GM12891 (cell line): ENCODE measurements at regions not wholly inside any gene's neighbourhood (a gene's known extent, or its start where the extent isn't known, plus 50 kb on each side); places are given as distances from the start of the nearest gene placed in this dataset.

Experiments
- PAX5 ChIP-seq: IDR thresholded peaks from 2 replicates; pipeline ENCODE4 v1.6.1; 2011; ENCODE audit warnings: low read length, moderate library complexity, mild to moderate bottlenecking; ENCODE audit not compliant: insufficient read depth, severe bottlenecking
- POLR2A ChIP-seq: IDR thresholded peaks from 2 replicates; pipeline ENCODE4 v1.6.1; 2011; ENCODE audit warnings: low read depth, low read length, control low read depth
- POLR2AphosphoS5 ChIP-seq: IDR thresholded peaks from 2 replicates; pipeline ENCODE4 v1.6.1; 2011; ENCODE audit warnings: low read depth, low read length, control low read depth
- POU2F2 ChIP-seq: IDR thresholded peaks from 2 replicates; pipeline ENCODE4 v1.6.1; 2011; ENCODE audit warnings: low read depth, mild to moderate bottlenecking, control low read depth, low read length, moderate library complexity
- SPI1 ChIP-seq: IDR thresholded peaks from 2 replicates; pipeline ENCODE4 v1.6.1; 2011; ENCODE audit warnings: low read depth, low read length, control low read depth
- TAF1 ChIP-seq: IDR thresholded peaks from 2 replicates; pipeline ENCODE4 v1.6.1; 2011; ENCODE audit warnings: low read depth, low read length, control low read depth

- TF ChIP-seq POLR2A (no peak), POLR2AphosphoS5 (no peak), TAF1 (no peak), SPI1 (no peak), POU2F2 (no peak), PAX5 (no peak)
Observed at GRCh38 chr4:18636001-18636585, 614.5 kb upstream of the LCORL start.
